HUES48 (cell line): ENCODE measurements at regions not wholly inside any gene's neighbourhood (a gene's known extent, or its start where the extent isn't known, plus 50 kb on each side); places are given as distances from the start of the nearest gene placed in this dataset.

Experiments
- H3K27ac ChIP-seq: one replicate; pipeline ENCODE4 v1.7.0; 2013; ENCODE audit warnings: low read depth, low read length, inconsistent platforms
- H3K27me3 ChIP-seq: 2 replicates; pipeline ENCODE4 v1.6.1; 2013; ENCODE audit warnings: mild to moderate bottlenecking, low read length; ENCODE audit not compliant: control insufficient read depth, insufficient read depth
- H3K36me3 ChIP-seq: 2 replicates; pipeline ENCODE4 v1.6.1; 2013; ENCODE audit warnings: low read length; ENCODE audit not compliant: control insufficient read depth, insufficient read depth
- H3K4me1 ChIP-seq: 2 replicates; pipeline ENCODE4 v1.6.1; 2013; ENCODE audit warnings: mild to moderate bottlenecking, low read length; ENCODE audit not compliant: control insufficient read depth, insufficient read depth
- H3K4me3 ChIP-seq: 2 replicates; pipeline ENCODE4 v1.5.1; 2013; ENCODE audit warnings: mild to moderate bottlenecking, low read depth, low read length
- H3K9ac ChIP-seq: 2 replicates; pipeline ENCODE4 v1.6.1; 2013; ENCODE audit warnings: mild to moderate bottlenecking, low read depth, low read length, moderate library complexity
- H3K9me3 ChIP-seq: 2 replicates; pipeline ENCODE4 v1.6.1; 2013; ENCODE audit warnings: low read length; ENCODE audit not compliant: control insufficient read depth, insufficient read depth

- Histone ChIP-seq H3K27ac (no peak overlapping the region), H3K36me3 (no peaks in the 10 kb centered on the region), H3K9me3 (no peaks in the 10 kb centered on the region), H3K27me3 (no peaks in the 10 kb centered on the region), H3K4me3 (no peak overlapping the region), H3K4me1 (no peaks in the 10 kb centered on the region), H3K9ac (no peak overlapping the region)
Measured at GRCh38 chr4:187942968-187943367, 52.6 kb upstream of the ZFP42 start.

GRCh38 chr4:187944179-187944578, 51.4 kb upstream of the ZFP42 start:
- no peaks in the 10 kb centered on the region for H3K36me3 ChIP-seq
- H3K9ac ChIP-seq: no peak overlapping the region
- no peaks in the 10 kb centered on the region for H3K4me1 ChIP-seq
- no peak overlapping the region for H3K27ac ChIP-seq
- H3K4me3 ChIP-seq: no peak overlapping the region
- H3K9me3 ChIP-seq: no peaks in the 10 kb centered on the region
- H3K27me3 ChIP-seq: no peaks in the 10 kb centered on the region
